GM23248 (cell line): ENCODE measurements at regions not wholly inside any gene's neighbourhood (a gene's known extent, or its start where the extent isn't known, plus 50 kb on each side); places are given as distances from the start of the nearest gene placed in this dataset.
A peak's percentile ranks its signal among the peaks of the same experiment; 100 is the strongest.

Experiments used
- DNase-seq: peaks from one replicate; pipeline ENCODE4 v3.0.0-alpha.2; 2015
- H2AFZ ChIP-seq: fragments of 200-600 bp; sonication (generic); 2 replicates; pipeline ENCODE4 v1.6.1; 2016; ENCODE audit warnings: antibody characterized with exemption
- H3F3A ChIP-seq: fragments of 200-600 bp; sonication (generic); 2 replicates; pipeline ENCODE4 v1.6.1; 2016; ENCODE audit warnings: mild to moderate bottlenecking, antibody characterized with exemption, mixed run types; ENCODE audit not compliant: insufficient read depth
- H3K27ac ChIP-seq: fragments of 200-600 bp; sonication (generic); 2 replicates; pipeline ENCODE4 v1.5.1; 2016; ENCODE audit warnings: mild to moderate bottlenecking
- H3K27me3 ChIP-seq: fragments of 200-600 bp; sonication (generic); replicated peaks from 2 replicates; pipeline ENCODE4 v1.6.1; 2016; ENCODE audit warnings: mild to moderate bottlenecking; ENCODE audit not compliant: insufficient read depth
- H3K36me3 ChIP-seq: fragments of 200-600 bp; sonication (generic); 2 replicates; pipeline ENCODE4 v1.6.1; 2016; ENCODE audit warnings: low read depth, mild to moderate bottlenecking
- H3K4me1 ChIP-seq: fragments of 200-600 bp; sonication (generic); 2 replicates; pipeline ENCODE4 v1.6.1; 2016; ENCODE audit warnings: mild to moderate bottlenecking; ENCODE audit not compliant: insufficient read depth
- H3K4me2 ChIP-seq: fragments of 200-600 bp; sonication (generic); one replicate; pipeline ENCODE4 v1.6.1; 2016; ENCODE audit warnings: mild to moderate bottlenecking; ENCODE audit not compliant: unreplicated experiment
- H3K4me3 ChIP-seq: fragments of 200-600 bp; sonication (generic); 2 replicates; pipeline ENCODE4 v1.5.1; 2016; ENCODE audit warnings: mild to moderate bottlenecking
- H3K79me2 ChIP-seq: fragments of 200-600 bp; sonication (generic); 2 replicates; pipeline ENCODE4 v1.6.1; 2016; ENCODE audit warnings: mild to moderate bottlenecking; ENCODE audit not compliant: insufficient read depth
- H3K9ac ChIP-seq: fragments of 200-600 bp; sonication (generic); 2 replicates; pipeline ENCODE4 v1.6.1; 2016; ENCODE audit warnings: mild to moderate bottlenecking
- H3K9me2 ChIP-seq: fragments of 200-600 bp; sonication (generic); 2 replicates; pipeline ENCODE4 v1.6.1; 2016; ENCODE audit warnings: mixed run types, mild to moderate bottlenecking, moderate library complexity; ENCODE audit not compliant: insufficient read depth
- H3K9me3 ChIP-seq: fragments of 200-600 bp; sonication (generic); one replicate; pipeline ENCODE4 v1.6.1; 2017; ENCODE audit warnings: low read depth
- H4K20me1 ChIP-seq: fragments of 200-600 bp; sonication (generic); 2 replicates; pipeline ENCODE4 v1.6.0; 2016; ENCODE audit not compliant: insufficient read depth
- EZH2 ChIP-seq: fragments of 200-600 bp; sonication (generic); IDR thresholded peaks from 2 replicates; pipeline ENCODE4 v1.6.1; 2018; ENCODE audit warnings: antibody characterized with exemption, mild to moderate bottlenecking; ENCODE audit not compliant: insufficient read depth, poor library complexity, severe bottlenecking
- EZH2phosphoT487 ChIP-seq: fragments of 200-600 bp; sonication (generic); IDR thresholded peaks from 2 replicates; pipeline ENCODE4 v1.6.1; 2018; ENCODE audit warnings: antibody characterized with exemption, moderate library complexity, mild to moderate bottlenecking, low read depth; ENCODE audit not compliant: insufficient read depth
- WGBS, 2 experiments: methylation state at CpG; one replicate each; pipeline ENCODE4 v1.1.6; 2015 to 2017; ENCODE audit warnings: low lambda C conversion rate in 2 of 2, low coverage in 1 of 2; ENCODE audit errors: missing lambda C conversion rate in 2 of 2; 5-methylcytosine and 5-hydroxymethylcytosine counted together
- in situ Hi-C: fragments of 300-500 bp; cut with MboI; formaldehyde crosslinking; loops from 2 replicates; pipeline ENCODE4 v1.15.0; 2020

- Histone ChIP-seq H3K4me2 (no peak overlapping the region), H3K9me3 (no peaks in the 10 kb centered on the region), H3K27ac (peak overlapping the region; percentile 41), H4K20me1 (no peaks in the 10 kb centered on the region), H3K4me1 (peaks cover 10% of the 10 kb centered on the region), H3K4me3 (no peak overlapping the region), H3K9ac (no peak overlapping the region), H2AFZ (no peak overlapping the region), H3K27me3 (no peaks in the 10 kb centered on the region), H3K36me3 (no peaks in the 10 kb centered on the region), H3K9me2 (no peaks in the 10 kb centered on the region), H3K79me2 (no peaks in the 10 kb centered on the region), H3F3A (no peaks in the 10 kb centered on the region)
- peak; percentile 76 for DNase-seq
- WGBS, 2 experiments, result 6% methylated on average over 2 to 3 of the region's 3 CpGs
- in situ Hi-C loops, result loop anchor here (25.0 kb wide), 2 partner anchors 361 to 539 kb away; no protein-coding TSS in a partner anchor
- no peak for TF ChIP-seq EZH2phosphoT487
- TF ChIP-seq EZH2, result no peak
These were observed 106.3 kb upstream of the MID1 start for GRCh38 chrX:10726647-10727046.

- no peaks in the 10 kb centered on the region for H3K9me2 ChIP-seq
- H4K20me1 ChIP-seq, result no peaks in the 10 kb centered on the region
- H2AFZ ChIP-seq, result no peak overlapping the region
- in situ Hi-C loops, result loop anchor here (25.0 kb wide), 2 partner anchors 358 to 542 kb away; no protein-coding TSS in a partner anchor
- no peak for TF ChIP-seq EZH2
- TF ChIP-seq EZH2phosphoT487, result no peak
- DNase-seq, result no peak
- H3K27me3 ChIP-seq, result no peaks in the 10 kb centered on the region
- no peak overlapping the region for H3K9ac ChIP-seq
- H3K79me2 ChIP-seq, result no peaks in the 10 kb centered on the region
- no peak overlapping the region for H3K27ac ChIP-seq
- 93 to 95% methylated on average over 12 of the region's 12 CpGs for WGBS, 2 experiments
- no peak overlapping the region for H3K4me3 ChIP-seq
- H3K4me2 ChIP-seq, result no peak overlapping the region
- H3F3A ChIP-seq, result no peaks in the 10 kb centered on the region
- peaks cover 10% of the 10 kb centered on the region for H3K4me1 ChIP-seq
- H3K36me3 ChIP-seq, result no peaks in the 10 kb centered on the region
- no peaks in the 10 kb centered on the region for H3K9me3 ChIP-seq
These were observed 108.5 kb upstream of the MID1 start for GRCh38 chrX:10728806-10729389.

- Histone ChIP-seq H4K20me1 (no peaks in the 10 kb centered on the region), H3K4me2 (no peak overlapping the region), H3K9ac (no peak overlapping the region), H3K27me3 (no peaks in the 10 kb centered on the region), H3K36me3 (no peaks in the 10 kb centered on the region), H3F3A (no peaks in the 10 kb centered on the region), H3K9me3 (no peaks in the 10 kb centered on the region), H3K4me3 (no peak overlapping the region), H3K27ac (no peak overlapping the region), H3K9me2 (no peaks in the 10 kb centered on the region), H3K4me1 (peaks cover 5% of the 10 kb centered on the region; the same call in 1 of the 2 replicates), H2AFZ (no peak overlapping the region), H3K79me2 (no peaks in the 10 kb centered on the region)
- 88 to 100% methylated on average over 1 of the region's 1 CpG for WGBS, 2 experiments
- no peak for DNase-seq
- no peak for TF ChIP-seq EZH2phosphoT487
- no peak for TF ChIP-seq EZH2
- in situ Hi-C loops, result loop anchor here (25.0 kb wide), 2 partner anchors 348 to 552 kb away; no protein-coding TSS in a partner anchor
These were observed 119.0 kb upstream of the MID1 start for GRCh38 chrX:10739426-10739825.

GRCh38 chrX:10741003-10741402, 120.6 kb upstream of the MID1 start:
- in situ Hi-C loops, result loop anchor here (25.0 kb wide), 2 partner anchors 346 to 554 kb away; no protein-coding TSS in a partner anchor

More at GRCh38 chrX:10741003-10741402, 120.6 kb upstream of the MID1 start:
- no peaks in the 10 kb centered on the region for H3K79me2 ChIP-seq
- H3F3A ChIP-seq, result no peaks in the 10 kb centered on the region
- WGBS, 2 experiments, result 33 to 38% methylated on average over 3 of the region's 3 CpGs
- H3K4me2 ChIP-seq, result no peak overlapping the region
- no peak for DNase-seq
- no peaks in the 10 kb centered on the region for H3K36me3 ChIP-seq
- H3K27me3 ChIP-seq, result no peaks in the 10 kb centered on the region
- H3K9me3 ChIP-seq, result no peaks in the 10 kb centered on the region
- peaks cover 5% of the 10 kb centered on the region; the same call in 1 of the 2 replicates for H3K4me1 ChIP-seq
- H3K4me3 ChIP-seq, result no peak overlapping the region
- H2AFZ ChIP-seq, result 0 out of 2 replicates have a peak overlapping the region, but pooled peaks have one; percentile 19
- H3K9ac ChIP-seq, result no peak overlapping the region
- no peaks in the 10 kb centered on the region for H3K9me2 ChIP-seq
- no peaks in the 10 kb centered on the region for H4K20me1 ChIP-seq
- TF ChIP-seq EZH2phosphoT487, result no peak
- no peak for TF ChIP-seq EZH2
- H3K27ac ChIP-seq, result no peak overlapping the region
